Trophoblast cell (in vitro differentiated cells and primary cell): ENCODE measurements at regions not wholly inside any gene's neighbourhood (a gene's known extent, or its start where the extent isn't known, plus 50 kb on each side); places are given as distances from the start of the nearest gene placed in this dataset.
A peak's percentile ranks its signal among the peaks of the same experiment; 100 is the strongest.
"Not testable (repeated sequence)": the region's sequence is repeated elsewhere in the genome, so short reads cannot be mapped to it uniquely, and the experiment has no call there.

ENCODE experiments used
- DNase-seq, 2 donors: peaks; one replicate each; pipeline ENCODE4 v3.0.0-alpha.2; 2016
- H2AFZ ChIP-seq: 2 replicates; pipeline ENCODE4 v1.6.1; 2013; ENCODE audit warnings: low read length, moderate library complexity, mild to moderate bottlenecking; ENCODE audit not compliant: insufficient read depth, poor library complexity
- H2AK5ac ChIP-seq: 2 replicates; pipeline ENCODE4 v1.6.1; 2013; ENCODE audit warnings: mild to moderate bottlenecking, low read length
- H2BK120ac ChIP-seq: 2 replicates; pipeline ENCODE4 v1.6.1; 2013; ENCODE audit warnings: low read length, mild to moderate bottlenecking, moderate library complexity; ENCODE audit not compliant: insufficient read depth, poor library complexity
- H2BK12ac ChIP-seq: 2 replicates; pipeline ENCODE4 v1.6.1; 2013; ENCODE audit warnings: mild to moderate bottlenecking, low read length, moderate library complexity
- H2BK5ac ChIP-seq: 2 replicates; pipeline ENCODE4 v1.6.1; 2013; ENCODE audit warnings: low read length, low read depth, moderate library complexity, mild to moderate bottlenecking; ENCODE audit not compliant: poor library complexity
- H3K14ac ChIP-seq: 2 replicates; pipeline ENCODE4 v1.6.1; 2013; ENCODE audit warnings: mild to moderate bottlenecking, low read length
- H3K18ac ChIP-seq: 2 replicates; pipeline ENCODE4 v1.6.1; 2013; ENCODE audit warnings: mild to moderate bottlenecking, low read length
- H3K23ac ChIP-seq: 2 replicates; pipeline ENCODE4 v1.6.1; 2013; ENCODE audit warnings: low read length
- H3K27ac ChIP-seq: 2 replicates; pipeline ENCODE4 v1.5.1; 2013; ENCODE audit warnings: low read depth, mild to moderate bottlenecking, inconsistent platforms, low read length, moderate library complexity
- H3K27me3 ChIP-seq: 2 replicates; pipeline ENCODE4 v1.6.1; 2013; ENCODE audit warnings: inconsistent platforms, mild to moderate bottlenecking, low read length, moderate library complexity; ENCODE audit not compliant: insufficient read depth
- H3K36me3 ChIP-seq, 2 experiments: 1 replicate in 1 of 2; 2 replicates in 1 of 2; pipeline ENCODE4 v1.6.1; 2013; ENCODE audit warnings: low read length in 2 of 2, mild to moderate bottlenecking in 2 of 2, moderate library complexity in 1 of 2; ENCODE audit not compliant: insufficient read depth in 2 of 2, control insufficient read depth in 1 of 2
- H3K4ac ChIP-seq: 2 replicates; pipeline ENCODE4 v1.6.1; 2013; ENCODE audit warnings: low read depth, mild to moderate bottlenecking, low read length, moderate library complexity
- H3K4me1 ChIP-seq, 2 experiments: 1 replicate in 1 of 2; 2 replicates in 1 of 2; pipeline ENCODE4 v1.6.1; 2013; ENCODE audit warnings: low read length in 2 of 2, mild to moderate bottlenecking in 2 of 2, moderate library complexity in 1 of 2; ENCODE audit not compliant: insufficient read depth in 2 of 2, control insufficient read depth in 1 of 2
- H3K4me2 ChIP-seq: 2 replicates; pipeline ENCODE4 v1.6.1; 2013; ENCODE audit warnings: inconsistent platforms, mild to moderate bottlenecking, low read length, moderate library complexity
- H3K4me3 ChIP-seq: 2 replicates; pipeline ENCODE4 v1.5.1; 2013; ENCODE audit warnings: mild to moderate bottlenecking, low read depth, low read length, inconsistent platforms
- H3K79me1 ChIP-seq: one replicate; pipeline ENCODE4 v1.6.1; 2013; ENCODE audit warnings: low read length
- H3K79me2 ChIP-seq: 2 replicates; pipeline ENCODE4 v1.6.1; 2013; ENCODE audit warnings: low read length, mild to moderate bottlenecking; ENCODE audit not compliant: control insufficient read depth, insufficient read depth, poor library complexity
- H3K9ac ChIP-seq: 2 replicates; pipeline ENCODE4 v1.6.1; 2013; ENCODE audit warnings: mild to moderate bottlenecking, low read length
- H3K9me3 ChIP-seq: 2 replicates; pipeline ENCODE4 v1.6.1; 2013; ENCODE audit warnings: low read depth, mild to moderate bottlenecking, control low read depth, inconsistent platforms, low read length; ENCODE audit not compliant: insufficient read depth
- H4K12ac ChIP-seq: 2 replicates; pipeline ENCODE4 v1.6.1; 2013; ENCODE audit warnings: low read depth, mild to moderate bottlenecking, low read length, moderate library complexity
- H4K8ac ChIP-seq: 2 replicates; pipeline ENCODE4 v1.6.1; 2013; ENCODE audit warnings: low read depth, mild to moderate bottlenecking, low read length, moderate library complexity
- H4K91ac ChIP-seq: one replicate; pipeline ENCODE4 v1.6.1; 2013; ENCODE audit warnings: low read depth, mild to moderate bottlenecking, low read length, moderate library complexity
- WGBS: extraction: QIAGEN DNeasy Blood & Tissue Kit; methylation state at CpG from one replicate; pipeline ENCODE4 v1.1.7; 2013; ENCODE audit warnings: missing lambda C conversion rate; ENCODE audit not compliant: insufficient read length, insufficient coverage; ENCODE audit errors: extremely low coverage; 5-methylcytosine and 5-hydroxymethylcytosine counted together

GRCh38 chr5:2533848-2534247 is 217.6 kb downstream of the IRX2 start:
- not testable (repeated sequence) for H4K12ac ChIP-seq, H4K91ac ChIP-seq, H2BK120ac ChIP-seq, H3K4me2 ChIP-seq, H3K14ac ChIP-seq, H2BK5ac ChIP-seq, H3K18ac ChIP-seq, H3K4me3 ChIP-seq, H2BK12ac ChIP-seq, H3K9me3 ChIP-seq, H3K27me3 ChIP-seq, H2AFZ ChIP-seq, H3K79me1 ChIP-seq, H3K4me1 ChIP-seq, H3K79me2 ChIP-seq, H4K8ac ChIP-seq, H3K36me3 ChIP-seq, H3K23ac ChIP-seq, DNase-seq, H3K9ac ChIP-seq, H2AK5ac ChIP-seq, H3K27ac ChIP-seq, H3K4ac ChIP-seq
- WGBS = no CpG with 5 or more reads among the region's 2 CpGs

- H2BK120ac ChIP-seq = no peak overlapping the region
- DNase-seq = no peak
Observed at GRCh38 chr5:2532809-2533208, 218.7 kb downstream of the IRX2 start.

GRCh38 chr5:2531318-2531717 is 220.2 kb downstream of the IRX2 start:
- no peak overlapping the region for H2AFZ ChIP-seq
- no peak overlapping the region for H3K14ac ChIP-seq
- H3K18ac ChIP-seq = no peak overlapping the region
- no peak overlapping the region for H2BK5ac ChIP-seq
- no peak overlapping the region for H2AK5ac ChIP-seq
- no peak overlapping the region for H4K91ac ChIP-seq
- H3K9me3 ChIP-seq = peaks cover 13% of the 10 kb centered on the region
- no peak overlapping the region for H3K4me3 ChIP-seq
- no peak overlapping the region for H4K8ac ChIP-seq
- no peaks in the 10 kb centered on the region for H3K79me1 ChIP-seq
- H4K12ac ChIP-seq = no peak overlapping the region
- DNase-seq = no peak
- no peak overlapping the region for H3K9ac ChIP-seq
- no peak overlapping the region for H3K4ac ChIP-seq
- no peak overlapping the region for H2BK12ac ChIP-seq
- no peaks in the 10 kb centered on the region for H3K79me2 ChIP-seq
- peak overlapping the region; percentile 73 for H3K23ac ChIP-seq
- no peak overlapping the region for H3K4me2 ChIP-seq
- no peak overlapping the region for H2BK120ac ChIP-seq
- WGBS = no CpG with 5 or more reads among the region's 2 CpGs
- peaks cover 0 to 2% of the 10 kb centered on the region in 2 experiments for H3K4me1 ChIP-seq
- H3K36me3 ChIP-seq = no peaks in the 10 kb centered on the region
- H3K27ac ChIP-seq = no peak overlapping the region
- H3K27me3 ChIP-seq = no peaks in the 10 kb centered on the region

More at GRCh38 chr5:2532809-2533208, 218.7 kb downstream of the IRX2 start:
- Histone ChIP-seq H2AK5ac (no peak overlapping the region), H4K12ac (no peak overlapping the region), H3K9me3 (peaks cover 13% of the 10 kb centered on the region), H3K27ac (no peak overlapping the region), H3K36me3 (no peaks in the 10 kb centered on the region), H3K14ac (no peak overlapping the region), H4K91ac (no peak overlapping the region), H3K18ac (no peak overlapping the region), H3K23ac (no peak overlapping the region), H3K4ac (no peak overlapping the region), H2BK12ac (no peak overlapping the region), H4K8ac (no peak overlapping the region), H3K27me3 (no peaks in the 10 kb centered on the region), H3K4me2 (no peak overlapping the region), H3K4me3 (no peak overlapping the region), H3K4me1 (peaks cover 0 to 2% of the 10 kb centered on the region in 2 experiments), H3K79me2 (no peaks in the 10 kb centered on the region), H3K79me1 (no peaks in the 10 kb centered on the region), H3K9ac (no peak overlapping the region), H2BK5ac (no peak overlapping the region), H2AFZ (no peak overlapping the region)
- no CpG with 5 or more reads among the region's 5 CpGs for WGBS

GRCh38 chr5:2530609-2531008 is 220.9 kb downstream of the IRX2 start:
- Histone ChIP-seq H4K12ac (no peak overlapping the region), H2BK5ac (no peak overlapping the region), H3K27ac (no peak overlapping the region), H4K91ac (no peak overlapping the region), H2AK5ac (no peak overlapping the region), H3K79me1 (no peaks in the 10 kb centered on the region), H4K8ac (no peak overlapping the region), H3K18ac (no peak overlapping the region), H2AFZ (no peak overlapping the region), H2BK120ac (no peak overlapping the region), H3K9me3 (peaks cover 11% of the 10 kb centered on the region), H3K4ac (no peak overlapping the region), H3K79me2 (no peaks in the 10 kb centered on the region), H2BK12ac (no peak overlapping the region), H3K4me3 (no peak overlapping the region), H3K27me3 (no peaks in the 10 kb centered on the region), H3K14ac (no peak overlapping the region), H3K4me2 (no peak overlapping the region), H3K36me3 (no peaks in the 10 kb centered on the region), H3K4me1 (peaks cover 0 to 2% of the 10 kb centered on the region in 2 experiments), H3K9ac (no peak overlapping the region), H3K23ac (no peak overlapping the region)
- no CpG with 5 or more reads among the region's 12 CpGs for WGBS
- no peak for DNase-seq
